HCT116 (cell line): ENCODE measurements at regions not wholly inside any gene's neighbourhood (a gene's known extent, or its start where the extent isn't known, plus 50 kb on each side); places are given as distances from the start of the nearest gene placed in this dataset.

Experiments used
- POLR2AphosphoS5 ChIP-seq: IDR thresholded peaks from 2 replicates; pipeline ENCODE4 v1.6.1; 2011; ENCODE audit warnings: mild to moderate bottlenecking, low read depth, low read length, moderate library complexity
- ZFX ChIP-seq: fragments of 450-650 bp; IDR thresholded peaks from 2 replicates; pipeline ENCODE4 v1.6.1; 2017
- TF ChIP-seq, protein P1 (sequence below), 3 experiments: fragments of 200-600 bp in 1 of 3; sonication (generic) in 1 of 3; IDR thresholded peaks in 2 of 3; conservative IDR thresholded peaks in 1 of 3; 2 replicates each; pipeline ENCODE4 v1.5.1; 2012 to 2017; ENCODE audit warnings: low read depth in 2 of 3, low read length in 2 of 3, antibody characterized with exemption in 1 of 3, borderline replicate concordance in 1 of 3, control low read depth in 1 of 3, mild to moderate bottlenecking in 1 of 3, mixed read lengths in 1 of 3, mixed run types in 1 of 3, moderate library complexity in 1 of 3; ENCODE audit not compliant: insufficient read depth in 1 of 3

GRCh38 chr1:117284399-117285215 is 73.9 kb upstream of the VTCN1 start:
- TF ChIP-seq, protein P1, sequence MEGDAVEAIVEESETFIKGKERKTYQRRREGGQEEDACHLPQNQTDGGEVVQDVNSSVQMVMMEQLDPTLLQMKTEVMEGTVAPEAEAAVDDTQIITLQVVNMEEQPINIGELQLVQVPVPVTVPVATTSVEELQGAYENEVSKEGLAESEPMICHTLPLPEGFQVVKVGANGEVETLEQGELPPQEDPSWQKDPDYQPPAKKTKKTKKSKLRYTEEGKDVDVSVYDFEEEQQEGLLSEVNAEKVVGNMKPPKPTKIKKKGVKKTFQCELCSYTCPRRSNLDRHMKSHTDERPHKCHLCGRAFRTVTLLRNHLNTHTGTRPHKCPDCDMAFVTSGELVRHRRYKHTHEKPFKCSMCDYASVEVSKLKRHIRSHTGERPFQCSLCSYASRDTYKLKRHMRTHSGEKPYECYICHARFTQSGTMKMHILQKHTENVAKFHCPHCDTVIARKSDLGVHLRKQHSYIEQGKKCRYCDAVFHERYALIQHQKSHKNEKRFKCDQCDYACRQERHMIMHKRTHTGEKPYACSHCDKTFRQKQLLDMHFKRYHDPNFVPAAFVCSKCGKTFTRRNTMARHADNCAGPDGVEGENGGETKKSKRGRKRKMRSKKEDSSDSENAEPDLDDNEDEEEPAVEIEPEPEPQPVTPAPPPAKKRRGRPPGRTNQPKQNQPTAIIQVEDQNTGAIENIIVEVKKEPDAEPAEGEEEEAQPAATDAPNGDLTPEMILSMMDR (IDR thresholded peaks at IDR 0.05 in 2 of 3, conservative IDR thresholded peaks at IDR 0.05 in 1 of 3; ENCODE audit: borderline replicate concordance in 1 of 3, insufficient read depth in 1 of 3, low read depth in 2 of 3, low read length in 2 of 3), result peak; percentile 55 to 75 (median 73); a peak in 5 of 6 replicates
- TF ChIP-seq POLR2AphosphoS5 (no peak), ZFX (no peak)
